ENCODE measurements at regions not wholly inside any gene's neighbourhood (a gene's known extent, or its start where the extent isn't known, plus 50 kb on each side); places are given as distances from the start of the nearest gene placed in this dataset.

DNA sequence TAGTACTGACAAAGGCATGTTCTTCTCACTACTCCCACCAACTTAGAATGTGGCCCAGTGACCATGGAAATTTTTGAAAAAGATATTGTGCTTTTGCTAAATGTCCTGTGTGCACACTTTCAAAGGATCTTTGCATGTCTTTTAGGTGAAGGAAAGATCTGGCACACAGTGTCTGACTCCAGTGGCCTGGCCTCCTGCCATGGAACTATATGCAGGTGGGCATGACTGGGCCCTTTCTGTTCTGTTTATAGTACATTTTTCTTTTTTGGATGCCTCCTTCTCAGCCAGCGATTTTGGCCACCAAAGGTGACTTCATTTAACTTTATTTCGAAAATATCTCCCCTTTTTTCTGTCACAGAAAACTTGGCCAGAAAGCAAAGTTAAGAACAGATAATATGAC, 999.7 kb upstream of the PIK3C3 start:
- H3K4me3 ChIP-seq (ENCODE audit: low read length) = no peak overlapping the region
- no peaks in the 10 kb centered on the region for H4K20me1 ChIP-seq (ENCODE audit: low read length)
- H3K27me3 ChIP-seq (ENCODE audit: low read length) = no peaks in the 10 kb centered on the region
- H3F3A ChIP-seq (ENCODE audit: low read length, unreplicated experiment) = no peaks in the 10 kb centered on the region
- BruUV-seq (replicated peaks) = no TSS peak
- no peak overlapping the region for H2AFZ ChIP-seq (ENCODE audit: low read length)
- POLR2A ChIA-PET (ENCODE audit: unreplicated experiment) = no interaction called here
- CTCF ChIA-PET = no interaction called here
- H3K9me3 ChIP-seq (ENCODE audit: low read length) = no peaks in the 10 kb centered on the region
- no peak overlapping the region for H3K9ac ChIP-seq (ENCODE audit: low read length)
- H3K9me2 ChIP-seq (replicated peaks; ENCODE audit: low read length) = no peaks in the 10 kb centered on the region
- no peak for TF ChIP-seq EZH2 (IDR thresholded peaks at IDR 0.05; ENCODE audit: low read length, unreplicated experiment)
- TF ChIP-seq, protein P1, sequence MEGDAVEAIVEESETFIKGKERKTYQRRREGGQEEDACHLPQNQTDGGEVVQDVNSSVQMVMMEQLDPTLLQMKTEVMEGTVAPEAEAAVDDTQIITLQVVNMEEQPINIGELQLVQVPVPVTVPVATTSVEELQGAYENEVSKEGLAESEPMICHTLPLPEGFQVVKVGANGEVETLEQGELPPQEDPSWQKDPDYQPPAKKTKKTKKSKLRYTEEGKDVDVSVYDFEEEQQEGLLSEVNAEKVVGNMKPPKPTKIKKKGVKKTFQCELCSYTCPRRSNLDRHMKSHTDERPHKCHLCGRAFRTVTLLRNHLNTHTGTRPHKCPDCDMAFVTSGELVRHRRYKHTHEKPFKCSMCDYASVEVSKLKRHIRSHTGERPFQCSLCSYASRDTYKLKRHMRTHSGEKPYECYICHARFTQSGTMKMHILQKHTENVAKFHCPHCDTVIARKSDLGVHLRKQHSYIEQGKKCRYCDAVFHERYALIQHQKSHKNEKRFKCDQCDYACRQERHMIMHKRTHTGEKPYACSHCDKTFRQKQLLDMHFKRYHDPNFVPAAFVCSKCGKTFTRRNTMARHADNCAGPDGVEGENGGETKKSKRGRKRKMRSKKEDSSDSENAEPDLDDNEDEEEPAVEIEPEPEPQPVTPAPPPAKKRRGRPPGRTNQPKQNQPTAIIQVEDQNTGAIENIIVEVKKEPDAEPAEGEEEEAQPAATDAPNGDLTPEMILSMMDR (conservative IDR thresholded peaks at IDR 0.05; ENCODE audit: low read depth, low read length) = no peak
- TF ChIP-seq EZH2phosphoT487 (IDR thresholded peaks at IDR 0.05; ENCODE audit: borderline replicate concordance, low read length) = no peak
- H3K36me3 ChIP-seq (ENCODE audit: low read depth, low read length) = no peaks in the 10 kb centered on the region
- no peaks in the 10 kb centered on the region for H3K4me1 ChIP-seq (ENCODE audit: insufficient read depth, low read length)
- H3K4me2 ChIP-seq (ENCODE audit: low read length) = no peak overlapping the region
- ATAC-seq (no peak), DNase-seq (no peak)
- no peak overlapping the region for H3K27ac ChIP-seq (ENCODE audit: low read length)
- H3K79me2 ChIP-seq (ENCODE audit: low read length) = no peaks in the 10 kb centered on the region
- intact Hi-C loops (cut with micrococcal nuclease) = no loop called here

- ATAC-seq = no peak
- POLR2A ChIA-PET (ENCODE audit: unreplicated experiment) = interaction anchor here (0.6 kb wide), 1 partner anchor 80 kb away, joined by 3 read pairs; no protein-coding TSS in a partner anchor
- CTCF ChIA-PET = no interaction called here
- no peaks in the 10 kb centered on the region for H3K27me3 ChIP-seq (ENCODE audit: low read length)
- BruUV-seq (replicated peaks) = no TSS peak
- no peaks in the 10 kb centered on the region for H3K9me2 ChIP-seq (replicated peaks; ENCODE audit: low read length)
- intact Hi-C loops (cut with micrococcal nuclease) = no loop called here
- H3K79me2 ChIP-seq (ENCODE audit: low read length) = no peaks in the 10 kb centered on the region
- H3K27ac ChIP-seq (ENCODE audit: low read length) = no peak overlapping the region
- no peaks in the 10 kb centered on the region for H3K4me1 ChIP-seq (ENCODE audit: insufficient read depth, low read length)
- H2AFZ ChIP-seq (ENCODE audit: low read length) = no peak overlapping the region
- no peaks in the 10 kb centered on the region for H3K36me3 ChIP-seq (ENCODE audit: low read depth, low read length)
- no peak overlapping the region for H3K4me3 ChIP-seq (ENCODE audit: low read length)
- no peaks in the 10 kb centered on the region for H3F3A ChIP-seq (ENCODE audit: low read length, unreplicated experiment)
- DNase-seq = no peak
- no peaks in the 10 kb centered on the region for H3K9me3 ChIP-seq (ENCODE audit: low read length)
- no peak overlapping the region for H3K9ac ChIP-seq (ENCODE audit: low read length)
- H3K4me2 ChIP-seq (ENCODE audit: low read length) = no peak overlapping the region
- TF ChIP-seq EZH2 (IDR thresholded peaks at IDR 0.05; ENCODE audit: low read length, unreplicated experiment) (no peak), EZH2phosphoT487 (IDR thresholded peaks at IDR 0.05; ENCODE audit: borderline replicate concordance, low read length) (no peak)
- TF ChIP-seq, protein P1 (conservative IDR thresholded peaks at IDR 0.05; ENCODE audit: low read depth, low read length) = no peak
- H4K20me1 ChIP-seq (ENCODE audit: low read length) = no peaks in the 10 kb centered on the region
Measured at GRCh38 chr18:40949114-40949950, 1005.7 kb upstream of the PIK3C3 start.

GRCh38 chr18:40944576-40944975, 1010.5 kb upstream of the PIK3C3 start:
- Histone ChIP-seq H3K9me2 (replicated peaks; ENCODE audit: low read length) (no peaks in the 10 kb centered on the region), H3K4me1 (ENCODE audit: insufficient read depth, low read length) (no peaks in the 10 kb centered on the region), H3F3A (ENCODE audit: low read length, unreplicated experiment) (no peaks in the 10 kb centered on the region), H3K36me3 (ENCODE audit: low read depth, low read length) (no peaks in the 10 kb centered on the region), H3K9me3 (ENCODE audit: low read length) (no peaks in the 10 kb centered on the region), H3K27ac (ENCODE audit: low read length) (no peak overlapping the region), H3K9ac (ENCODE audit: low read length) (no peak overlapping the region), H3K79me2 (ENCODE audit: low read length) (no peaks in the 10 kb centered on the region), H3K27me3 (ENCODE audit: low read length) (no peaks in the 10 kb centered on the region), H4K20me1 (ENCODE audit: low read length) (no peaks in the 10 kb centered on the region), H3K4me2 (ENCODE audit: low read length) (no peak overlapping the region), H3K4me3 (ENCODE audit: low read length) (no peak overlapping the region), H2AFZ (ENCODE audit: low read length) (no peak overlapping the region)
- DNase-seq (no peak), ATAC-seq (no peak)
- CTCF ChIA-PET = no interaction called here
- TF ChIP-seq EZH2 (IDR thresholded peaks at IDR 0.05; ENCODE audit: low read length, unreplicated experiment) (no peak), EZH2phosphoT487 (IDR thresholded peaks at IDR 0.05; ENCODE audit: borderline replicate concordance, low read length) (no peak)
- TF ChIP-seq, protein P1 (conservative IDR thresholded peaks at IDR 0.05; ENCODE audit: low read depth, low read length) = no peak
- intact Hi-C loops (cut with micrococcal nuclease) = no loop called here
- no TSS peak for BruUV-seq (replicated peaks)
- POLR2A ChIA-PET (ENCODE audit: unreplicated experiment) = no interaction called here
